ENCODE measurements at regions not wholly inside any gene's neighbourhood (a gene's known extent, or its start where the extent isn't known, plus 50 kb on each side); places are given as distances from the start of the nearest gene placed in this dataset.
A peak's percentile ranks its signal among the peaks of the same experiment; 100 is the strongest.
"Not testable (repeated sequence)": the region's sequence is repeated elsewhere in the genome, so short reads cannot be mapped to it uniquely, and the experiment has no call there.

DNA sequence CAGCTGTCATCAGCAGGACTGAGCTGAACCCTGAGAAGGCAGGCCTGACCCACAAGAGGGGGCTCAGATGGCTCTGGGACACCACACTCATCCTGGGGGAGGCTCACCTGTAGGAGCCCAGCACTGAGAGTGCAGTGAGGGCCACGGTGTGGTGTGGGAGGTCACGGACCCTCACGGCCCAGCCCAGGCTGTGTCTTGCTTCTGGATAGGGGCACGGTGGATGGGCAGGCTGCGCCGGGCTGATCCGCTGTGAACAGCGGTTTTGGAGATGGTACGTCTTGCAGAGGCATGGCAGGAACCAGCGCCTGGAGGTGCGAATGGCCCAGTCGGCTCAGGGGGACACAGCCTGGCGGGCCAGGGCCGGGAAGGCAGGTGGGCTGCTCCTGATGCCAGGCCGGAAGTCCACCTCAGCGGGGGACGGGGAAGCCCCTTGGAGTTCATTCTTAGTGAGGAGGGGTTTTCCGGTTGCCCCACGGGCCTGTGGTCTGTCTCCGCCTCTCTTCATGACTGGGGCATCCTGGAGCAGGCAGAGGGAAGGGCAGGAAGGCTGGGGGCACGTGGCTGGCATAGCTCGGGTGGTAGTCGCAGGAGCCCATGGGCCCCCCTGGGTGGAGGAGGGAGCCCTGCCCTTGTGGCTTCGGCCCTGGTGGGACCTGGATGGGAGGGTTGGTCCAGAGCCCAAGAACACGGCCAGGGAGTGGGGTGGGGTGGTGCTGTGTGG, 112.5 kb downstream of the UNCX start:
- no peak for DNase-seq

DNA sequence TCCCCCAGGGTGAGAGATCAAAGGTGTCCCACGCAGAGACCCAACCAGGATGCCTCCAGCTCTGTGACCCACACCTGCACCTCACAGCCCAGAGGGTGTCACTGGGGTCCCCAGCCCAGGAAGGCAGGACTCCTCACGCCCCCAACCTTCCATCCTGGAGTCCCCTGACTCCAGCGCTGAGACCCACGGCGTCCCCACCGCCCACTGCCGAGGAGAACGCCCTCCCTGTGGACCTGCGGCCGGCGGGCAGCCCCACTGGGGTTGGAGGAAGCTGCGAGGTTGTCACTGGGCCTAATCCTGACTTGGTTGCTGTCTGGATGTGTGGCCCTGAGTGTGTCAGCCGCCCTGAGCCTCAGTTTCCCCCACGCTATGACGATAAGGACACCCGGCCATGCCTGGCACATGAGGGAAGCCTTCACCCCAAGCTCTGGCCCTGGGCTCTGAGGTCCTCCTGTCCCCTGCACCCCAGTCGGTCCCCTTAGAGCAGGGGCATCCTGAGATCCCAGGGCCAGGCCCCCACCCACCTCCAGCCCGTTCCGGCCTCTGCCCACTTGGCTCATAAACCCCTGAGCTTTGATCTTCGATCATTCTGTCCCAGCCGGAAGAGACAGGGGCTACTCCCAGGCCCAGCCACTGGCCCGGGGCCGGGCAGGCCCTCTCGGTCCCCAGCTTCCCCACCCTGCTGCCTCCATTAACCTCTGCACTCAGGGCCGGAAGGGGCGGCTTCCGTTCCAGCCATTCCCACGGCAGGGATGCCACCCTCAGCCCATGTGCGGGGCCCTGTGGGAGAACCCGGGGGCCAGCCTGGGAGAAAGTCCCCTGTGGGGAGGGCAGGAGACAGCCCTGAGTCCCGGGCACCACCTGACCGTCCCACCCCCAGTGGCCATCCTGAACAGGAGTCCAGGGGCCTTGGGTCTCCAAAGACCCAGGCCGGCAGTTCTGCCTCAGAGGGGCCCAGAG, 113.2 kb downstream of the MICALL2 start:
- no peak for DNase-seq

DNA sequence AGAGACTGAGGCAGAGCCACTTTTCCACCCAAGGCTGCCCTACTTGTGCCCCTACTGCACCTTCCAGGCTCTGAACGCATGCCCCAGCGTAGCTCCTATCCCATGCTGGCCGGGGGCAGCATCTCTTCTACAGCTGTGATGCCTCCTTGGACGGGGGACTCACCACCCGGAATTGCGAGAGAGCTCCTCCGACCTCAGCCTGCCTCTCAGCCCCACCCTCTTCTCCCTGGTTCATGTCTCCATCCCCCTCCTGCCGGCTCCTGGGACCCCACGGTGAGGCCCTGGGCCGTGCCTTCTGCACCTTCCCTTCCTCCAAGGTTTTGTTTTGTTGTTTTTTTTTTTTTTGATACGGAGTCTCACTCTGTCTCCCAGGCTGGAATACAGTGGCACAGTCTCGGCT, 112.4 kb downstream of the MICALL2 start:
- no peak for DNase-seq

DNA sequence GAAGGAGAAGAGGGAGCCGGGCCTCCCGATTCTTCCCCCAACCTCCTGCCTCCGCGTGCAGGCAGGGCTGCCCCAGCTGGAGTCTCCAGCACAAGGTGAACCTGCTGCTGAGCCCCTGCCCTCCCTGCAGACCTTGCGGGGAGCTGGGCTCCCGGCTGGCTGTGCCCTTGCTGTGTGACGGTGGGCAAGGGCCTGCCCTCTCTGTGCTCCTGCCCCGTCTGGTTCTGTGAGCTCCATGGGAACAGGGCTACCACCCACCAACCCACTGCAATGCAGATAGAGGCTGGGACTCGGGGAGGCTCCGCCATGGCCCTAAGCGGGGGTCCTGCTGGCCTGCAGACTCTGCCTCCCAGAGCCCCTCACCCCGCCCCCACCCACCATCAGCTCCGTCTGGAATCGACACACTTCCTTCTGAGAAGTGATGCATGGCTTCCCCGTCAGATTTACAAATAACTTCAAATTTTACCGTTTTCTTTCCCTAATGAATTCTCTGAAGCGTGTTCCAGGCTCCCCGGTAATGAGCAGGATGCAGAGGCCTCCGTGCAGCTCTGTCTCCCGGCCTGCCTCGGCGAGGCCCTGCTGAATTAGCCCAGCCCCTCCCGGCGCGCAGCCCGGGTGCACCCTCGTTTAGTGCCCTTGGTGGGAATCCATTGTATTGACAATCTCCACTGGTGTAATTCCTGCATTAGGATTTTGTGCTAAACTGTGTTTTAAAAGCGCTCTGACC, 111.0 kb downstream of the MICALL2 start:
- DNase-seq = no peak

DNA sequence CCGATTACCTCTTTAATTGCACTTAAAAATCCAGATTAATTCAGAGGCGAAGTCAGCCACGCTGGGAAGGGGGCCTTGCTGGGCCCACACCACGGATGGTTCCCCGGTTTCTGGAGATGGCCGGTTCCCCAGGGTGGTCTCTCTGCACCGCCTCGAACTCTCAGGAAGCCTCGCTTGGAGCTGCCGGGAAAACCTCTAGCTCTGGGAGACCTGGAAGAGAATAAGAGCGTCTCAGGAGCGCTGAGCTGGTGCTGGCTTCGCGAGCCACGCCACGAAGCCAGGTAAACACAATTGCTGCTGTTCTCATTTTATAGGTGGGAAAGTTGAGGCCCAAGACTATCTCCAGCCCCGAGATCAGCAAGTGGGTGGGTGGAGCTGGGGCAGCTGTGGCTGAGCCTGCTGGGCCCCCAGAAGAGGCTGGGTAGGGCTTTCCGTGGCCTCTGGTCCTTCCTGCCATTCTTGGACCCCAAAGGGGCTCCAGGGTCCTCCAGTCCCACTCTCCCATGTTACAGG, 110.4 kb downstream of the MICALL2 start:
- no peak for DNase-seq

DNA sequence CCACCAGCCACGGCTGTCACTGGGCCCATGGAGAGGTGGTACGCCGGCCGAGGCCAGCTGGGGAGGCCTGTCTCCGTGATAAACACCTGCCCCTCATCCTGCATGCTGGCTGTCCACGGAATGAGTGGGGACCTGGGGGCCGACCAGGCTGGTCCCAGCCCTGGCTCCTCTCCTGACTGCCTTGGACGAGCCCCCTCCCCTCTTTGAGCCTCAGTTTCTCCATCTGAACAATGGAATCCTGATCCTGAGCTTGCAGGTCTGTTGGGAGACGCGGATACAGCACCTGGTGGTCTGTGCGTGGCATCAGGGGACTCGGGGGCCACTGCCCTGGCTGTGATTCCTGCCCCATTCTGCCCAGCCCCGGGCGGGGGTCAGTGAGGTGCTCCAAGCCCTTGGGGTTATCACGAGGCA, 109.9 kb downstream of the MICALL2 start:
- no peak for DNase-seq

- DNase-seq = no peak
These were observed 107.2 kb downstream of the MICALL2 start for GRCh38 chr7:1351881-1352625.

- DNase-seq = no peak
These were observed 106.5 kb downstream of the MICALL2 start for GRCh38 chr7:1352656-1353271.

- no peak for DNase-seq
These were observed 104.4 kb downstream of the MICALL2 start for GRCh38 chr7:1354661-1355567.

DNA sequence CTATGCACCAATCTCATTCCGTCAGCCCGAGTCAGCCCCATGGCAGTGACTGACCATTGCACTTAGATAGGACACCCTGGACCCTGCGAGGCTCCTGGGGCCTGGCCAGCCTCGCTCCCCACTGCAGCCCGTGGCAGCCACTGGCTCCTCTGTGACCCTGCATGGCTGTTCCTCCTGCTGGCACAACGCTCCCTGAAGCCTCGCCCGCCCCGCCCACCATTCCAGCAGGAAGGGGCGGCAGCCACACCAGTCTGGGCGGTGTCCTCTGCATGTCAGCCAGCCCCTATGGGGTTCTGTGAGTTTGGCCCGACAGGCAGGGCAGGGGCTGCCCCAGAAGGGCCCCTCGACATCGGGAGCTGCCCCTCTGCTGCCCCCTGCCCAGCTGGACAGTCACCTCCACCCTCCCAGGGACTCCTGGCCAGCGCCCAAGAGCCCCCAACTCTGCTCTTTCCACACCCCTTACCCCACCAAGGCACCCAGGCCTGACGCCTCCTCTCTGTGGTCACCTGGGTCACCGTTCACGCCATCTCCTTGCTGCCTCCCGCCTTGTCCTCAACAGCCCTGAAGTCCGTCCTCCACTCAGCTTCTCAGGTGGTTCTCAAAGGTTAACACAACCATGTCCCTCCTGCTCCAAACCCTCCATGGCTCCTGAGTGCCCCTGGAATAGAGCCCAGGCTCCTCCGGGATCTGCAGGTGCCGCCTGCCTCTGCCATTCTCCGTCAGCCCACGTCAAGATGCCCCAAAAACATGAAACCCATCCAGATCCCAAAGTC, 103.5 kb downstream of the MICALL2 start:
- no peak for DNase-seq

DNA sequence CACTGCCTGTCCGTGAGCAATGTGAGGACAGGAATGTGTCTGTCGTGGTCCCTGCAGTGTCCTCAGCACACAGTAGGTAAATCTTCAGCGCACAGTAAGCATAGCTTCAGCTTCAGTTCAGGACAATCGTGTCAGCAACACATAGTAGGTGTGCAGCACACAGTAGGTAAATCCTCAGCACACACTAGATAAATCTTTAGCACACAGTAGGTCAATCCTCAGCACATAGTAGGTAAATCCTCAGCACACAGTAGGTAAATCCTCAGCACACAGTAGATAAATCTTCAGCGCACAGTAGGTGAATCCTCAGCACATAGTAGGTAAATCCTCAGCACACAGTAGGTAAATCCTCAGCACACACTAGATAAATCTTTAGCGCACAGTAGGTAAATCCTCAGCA, 102.4 kb downstream of the MICALL2 start:
- not testable (repeated sequence) for DNase-seq

DNA sequence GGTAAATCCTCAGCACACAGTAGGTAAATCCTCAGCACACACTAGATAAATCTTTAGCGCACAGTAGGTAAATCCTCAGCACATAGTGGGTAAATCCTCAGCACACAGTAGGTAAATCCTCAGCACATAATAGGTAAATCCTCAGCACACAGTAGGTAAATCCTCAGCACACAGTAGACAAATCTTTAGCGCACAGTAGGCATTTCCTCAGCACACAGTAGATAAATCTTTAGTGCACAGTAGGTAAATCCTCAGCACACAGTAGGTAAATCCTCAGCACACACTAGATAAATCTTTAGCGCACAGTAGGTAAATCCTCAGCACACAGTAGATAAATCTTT, 102.0 kb downstream of the MICALL2 start:
- DNase-seq = not testable (repeated sequence)

- peak; percentile 59 for DNase-seq
These were observed 101.5 kb downstream of the MICALL2 start for GRCh38 chr7:1357601-1358271.

GRCh38 chr7:1358376-1359050, 100.8 kb downstream of the MICALL2 start:
- no peak for DNase-seq

- DNase-seq = no peak
These were observed 100.2 kb downstream of the MICALL2 start for GRCh38 chr7:1359051-1359400.

GRCh38 chr7:1359681-1360485, 99.4 kb downstream of the MICALL2 start:
- DNase-seq = no peak

- DNase-seq = no peak
These were observed 98.7 kb downstream of the MICALL2 start for GRCh38 chr7:1360521-1360971.

Data from activated CD4-positive, alpha-beta T cell treated with anti-CD3 and anti-CD28 coated beads for 48 hours (primary cell).